GM21619 (cell line): ENCODE measurements at regions not wholly inside any gene's neighbourhood (a gene's known extent, or its start where the extent isn't known, plus 50 kb on each side); places are given as distances from the start of the nearest gene placed in this dataset.

Experiments
- ATAC-seq: cut with Tn5 transposase; IDR thresholded peaks from one replicate; pipeline ENCODE4 v1.9.1; 2021; ENCODE audit not compliant: unreplicated experiment

GRCh38 chr7:25926451-25926850 is 225.5 kb upstream of the NFE2L3 start:
- no peak for ATAC-seq

- ATAC-seq = no peak
Observed at GRCh38 chr7:25926891-25927625, 224.9 kb upstream of the NFE2L3 start.

- no peak for ATAC-seq
Observed at GRCh38 chr7:25927626-25927978, 224.4 kb upstream of the NFE2L3 start.

GRCh38 chr7:25928549-25929330 is 223.3 kb upstream of the NFE2L3 start:
- ATAC-seq = no peak

- ATAC-seq = no peak
Observed at GRCh38 chr7:25929448-25929847, 222.6 kb upstream of the NFE2L3 start.

- ATAC-seq = no peak
Observed at GRCh38 chr7:25930492-25931048, 221.4 kb upstream of the NFE2L3 start.

- no peak for ATAC-seq
Observed at GRCh38 chr7:25931156-25931555, 220.8 kb upstream of the NFE2L3 start.

GRCh38 chr7:25933921-25934320 is 218.1 kb upstream of the NFE2L3 start:
- ATAC-seq = no peak

- ATAC-seq = peak; percentile 19
Observed at GRCh38 chr7:25940086-25940906, 211.7 kb upstream of the NFE2L3 start.

GRCh38 chr7:25944777-25945515 is 207.1 kb upstream of the NFE2L3 start:
- no peak for ATAC-seq

- no peak for ATAC-seq
Observed at GRCh38 chr7:25945608-25946007, 206.4 kb upstream of the NFE2L3 start.

- ATAC-seq = no peak
Observed at GRCh38 chr7:25946181-25946580, 205.8 kb upstream of the NFE2L3 start.

- peak; percentile 23 for ATAC-seq
Observed at GRCh38 chr7:25947669-25948516, 204.1 kb upstream of the NFE2L3 start.

- ATAC-seq = peak; percentile 24
Observed at GRCh38 chr7:25949736-25950487, 202.1 kb upstream of the NFE2L3 start.

GRCh38 chr7:25950488-25951413 is 201.2 kb upstream of the NFE2L3 start:
- ATAC-seq = peak; percentile 75

- ATAC-seq = peak; percentile 39
Observed at GRCh38 chr7:25951414-25952260, 200.4 kb upstream of the NFE2L3 start.
